ENCODE measurements at regions not wholly inside any gene's neighbourhood (a gene's known extent, or its start where the extent isn't known, plus 50 kb on each side); places are given as distances from the start of the nearest gene placed in this dataset.

GRCh38 chr4:110675426-110675825 lies 52.5 kb upstream of the PITX2 start:
- no peak for DNase-seq

- no peak for DNase-seq
Measured at GRCh38 chr4:110676241-110676640, 53.4 kb upstream of the PITX2 start.

- DNase-seq: no peak
Measured at GRCh38 chr4:110678517-110679227, 55.8 kb upstream of the PITX2 start.

GRCh38 chr4:110680265-110680664 lies 57.4 kb upstream of the PITX2 start:
- no peak for DNase-seq

- no peak for DNase-seq
Measured at GRCh38 chr4:110681381-110681780, 58.5 kb upstream of the PITX2 start.

GRCh38 chr4:110682311-110682710 lies 59.4 kb upstream of the PITX2 start:
- DNase-seq: no peak

- no peak for DNase-seq
Measured at GRCh38 chr4:110683601-110684000, 60.7 kb upstream of the PITX2 start.

GRCh38 chr4:110702326-110702725 lies 79.4 kb upstream of the PITX2 start:
- DNase-seq: no peak

GRCh38 chr4:110704748-110705439 lies 82.0 kb upstream of the PITX2 start:
- no peak for DNase-seq

- DNase-seq: no peak
Measured at GRCh38 chr4:110705440-110705782, 82.5 kb upstream of the PITX2 start.

GRCh38 chr4:110710070-110710469 lies 87.2 kb upstream of the PITX2 start:
- no peak for DNase-seq

- no peak for DNase-seq
Measured at GRCh38 chr4:110712486-110712885, 89.6 kb upstream of the PITX2 start.

GRCh38 chr4:110730318-110730717 lies 107.4 kb upstream of the PITX2 start:
- DNase-seq: no peak

GRCh38 chr4:110733901-110734300 lies 111.0 kb upstream of the PITX2 start:
- DNase-seq: no peak

GRCh38 chr4:110735686-110736085 lies 112.8 kb upstream of the PITX2 start:
- DNase-seq: no peak

- no peak for DNase-seq
Measured at GRCh38 chr4:110737931-110738330, 115.1 kb upstream of the PITX2 start.

- no peak for DNase-seq
Measured at GRCh38 chr4:110742143-110742542, 119.3 kb upstream of the PITX2 start.

GRCh38 chr4:110748071-110748470 lies 125.2 kb upstream of the PITX2 start:
- no peak for DNase-seq

- DNase-seq: no peak
Measured at GRCh38 chr4:110751183-110751582, 128.3 kb upstream of the PITX2 start.

GRCh38 chr4:110751986-110752385 lies 129.1 kb upstream of the PITX2 start:
- DNase-seq: no peak

- no peak for DNase-seq
Measured at GRCh38 chr4:110753466-110753865, 130.6 kb upstream of the PITX2 start.

- no peak for DNase-seq
Measured at GRCh38 chr4:110754716-110755115, 131.8 kb upstream of the PITX2 start.

GRCh38 chr4:110769578-110769977 lies 146.7 kb upstream of the PITX2 start:
- DNase-seq: no peak

GRCh38 chr4:110770353-110770752 lies 147.5 kb upstream of the PITX2 start:
- DNase-seq: no peak

- DNase-seq: no peak
Measured at GRCh38 chr4:110778521-110778920, 155.6 kb upstream of the PITX2 start.

All from femur (tissue), 1 donor.